ENCODE measurements at regions not wholly inside any gene's neighbourhood (a gene's known extent, or its start where the extent isn't known, plus 50 kb on each side); places are given as distances from the start of the nearest gene placed in this dataset.

- TF ChIP-seq POLR2A (IDR thresholded peaks at IDR 0.05; ENCODE audit: low read depth, low read length) (no peak), POLR2AphosphoS5 (IDR thresholded peaks at IDR 0.05; ENCODE audit: insufficient read depth, low read depth, low read length) (no peak), CTCF (IDR thresholded peaks at IDR 0.05; ENCODE audit: extremely low read depth in 1 of 2, insufficient read depth in 1 of 2, low read depth in 1 of 2, low read length in 2 of 2) (no peak), JUN (IDR thresholded peaks at IDR 0.05; ENCODE audit: borderline replicate concordance, insufficient read depth, insufficient read length, low read depth) (no peak), MAX (IDR thresholded peaks at IDR 0.05; ENCODE audit: insufficient read depth, insufficient read length) (no peak), MYC (IDR thresholded peaks at IDR 0.05; ENCODE audit: low read depth, low read length) (no peak), FOS (IDR thresholded peaks at IDR 0.05; ENCODE audit: borderline replicate concordance, insufficient read depth, low read length) (no peak), EZH2 (IDR thresholded peaks at IDR 0.05; ENCODE audit: borderline replicate concordance, low read depth, low read length, severe bottlenecking) (no peak)
Measured at GRCh38 chr13:87398047-87398446, 273.1 kb upstream of the SLITRK5 start.
